GM10248 (cell line): ENCODE measurements at regions not wholly inside any gene's neighbourhood (a gene's known extent, or its start where the extent isn't known, plus 50 kb on each side); places are given as distances from the start of the nearest gene placed in this dataset.

Source experiments
- CTCF ChIA-PET: fragments of 300-600 bp; sonication (Branson Sonifier 250); formaldehyde crosslinking; extraction: SDS; loops from one replicate; lab custom pipeline; 2021; ENCODE audit warnings: antibody characterized with exemption; lab: Yijun Ruan, JAX
- POLR2A ChIA-PET: fragments of 350-650 bp; sonication (Branson Sonifier 250); formaldehyde crosslinking; extraction: SDS; loops from one replicate; lab custom pipeline; 2020; ENCODE audit warnings: antibody characterized with exemption; lab: Yijun Ruan, JAX
- DNase-seq: peaks from one replicate; pipeline ENCODE4 v3.0.0; 2012; ENCODE audit errors: extremely low spot score
- TF ChIP-seq, protein P1 (sequence below): IDR thresholded peaks from 2 replicates; pipeline ENCODE4 v1.5.1; 2012; ENCODE audit warnings: mild to moderate bottlenecking, low read depth; ENCODE audit errors: extremely low read depth, missing control alignments, control extremely low read depth

- no peak for DNase-seq
- ChIA-PET POLR2A (no interaction called here), CTCF (interaction anchor here (1.2 kb wide), 1 partner anchor 8 kb away, joined by 3 read pairs; no protein-coding TSS in a partner anchor)
- TF ChIP-seq, protein P1, sequence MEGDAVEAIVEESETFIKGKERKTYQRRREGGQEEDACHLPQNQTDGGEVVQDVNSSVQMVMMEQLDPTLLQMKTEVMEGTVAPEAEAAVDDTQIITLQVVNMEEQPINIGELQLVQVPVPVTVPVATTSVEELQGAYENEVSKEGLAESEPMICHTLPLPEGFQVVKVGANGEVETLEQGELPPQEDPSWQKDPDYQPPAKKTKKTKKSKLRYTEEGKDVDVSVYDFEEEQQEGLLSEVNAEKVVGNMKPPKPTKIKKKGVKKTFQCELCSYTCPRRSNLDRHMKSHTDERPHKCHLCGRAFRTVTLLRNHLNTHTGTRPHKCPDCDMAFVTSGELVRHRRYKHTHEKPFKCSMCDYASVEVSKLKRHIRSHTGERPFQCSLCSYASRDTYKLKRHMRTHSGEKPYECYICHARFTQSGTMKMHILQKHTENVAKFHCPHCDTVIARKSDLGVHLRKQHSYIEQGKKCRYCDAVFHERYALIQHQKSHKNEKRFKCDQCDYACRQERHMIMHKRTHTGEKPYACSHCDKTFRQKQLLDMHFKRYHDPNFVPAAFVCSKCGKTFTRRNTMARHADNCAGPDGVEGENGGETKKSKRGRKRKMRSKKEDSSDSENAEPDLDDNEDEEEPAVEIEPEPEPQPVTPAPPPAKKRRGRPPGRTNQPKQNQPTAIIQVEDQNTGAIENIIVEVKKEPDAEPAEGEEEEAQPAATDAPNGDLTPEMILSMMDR, result no peak
Observed at GRCh38 chr12:38144601-38145436, 171.8 kb upstream of the ALG10B start.

GRCh38 chr12:38149395-38150073 lies 167.0 kb upstream of the ALG10B start:
- DNase-seq, result no peak
- TF ChIP-seq, protein P1, result no peak
- ChIA-PET CTCF (interaction anchor here (1.5 kb wide), 1 partner anchor 15 kb away, joined by 3 read pairs; no protein-coding TSS in a partner anchor), POLR2A (no interaction called here)

- ChIA-PET POLR2A (no interaction called here), CTCF (no interaction called here)
- TF ChIP-seq, protein P1, result no peak
Observed at GRCh38 chr12:38151991-38152700, 164.4 kb upstream of the ALG10B start.

GRCh38 chr12:38152816-38153736 lies 163.5 kb upstream of the ALG10B start:
- ChIA-PET POLR2A (no interaction called here), CTCF (no interaction called here)
- TF ChIP-seq, protein P1, result no peak
- no peak for DNase-seq

More at GRCh38 chr12:38151991-38152700, 164.4 kb upstream of the ALG10B start:
- no peak for DNase-seq

DNA sequence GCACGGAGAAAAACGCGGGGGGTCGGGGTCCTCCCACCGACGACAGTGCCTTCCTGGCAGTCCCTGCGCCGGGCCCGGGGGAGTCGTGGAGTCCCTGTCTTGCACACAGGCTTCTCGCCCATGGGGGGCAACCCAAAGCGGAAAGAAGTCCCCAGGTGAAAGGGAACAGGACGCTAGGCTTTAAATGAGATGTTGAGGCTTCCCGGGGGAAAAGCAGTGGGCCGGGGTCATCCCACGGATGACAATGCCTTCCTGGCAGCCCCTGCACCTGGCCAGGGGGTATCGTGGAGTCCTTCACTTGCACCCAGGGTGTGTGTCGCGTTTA lies 162.9 kb upstream of the ALG10B start:
- TF ChIP-seq, protein P1, result no peak
- CTCF ChIA-PET, result no interaction called here
- POLR2A ChIA-PET, result no interaction called here
- DNase-seq, result no peak
